ENCODE measurements at regions not wholly inside any gene's neighbourhood (a gene's known extent, or its start where the extent isn't known, plus 50 kb on each side); places are given as distances from the start of the nearest gene placed in this dataset.
A peak's percentile ranks its signal among the peaks of the same experiment; 100 is the strongest.

GRCh38 chrX:14193547-14193946, 163.9 kb upstream of the GEMIN8 start:
- TF ChIP-seq CTCF (conservative IDR thresholded peaks at IDR 0.05), result no peak
- no peak overlapping the region for H3K27ac ChIP-seq

GRCh38 chrX:14173873-14174272, 144.2 kb upstream of the GEMIN8 start:
- no peak for TF ChIP-seq CTCF (conservative IDR thresholded peaks at IDR 0.05)
- no peak overlapping the region for H3K27ac ChIP-seq

GRCh38 chrX:14164828-14165227, 135.1 kb upstream of the GEMIN8 start:
- no peak overlapping the region for H3K27ac ChIP-seq
- TF ChIP-seq CTCF (conservative IDR thresholded peaks at IDR 0.05), result no peak

- TF ChIP-seq CTCF (conservative IDR thresholded peaks at IDR 0.05), result no peak
- no peak overlapping the region for H3K27ac ChIP-seq
These were observed 95.8 kb upstream of the GEMIN8 start for GRCh38 chrX:14125462-14125861.

- H3K27ac ChIP-seq, result no peak overlapping the region
These were observed 94.9 kb upstream of the GEMIN8 start for GRCh38 chrX:14124562-14124961.

GRCh38 chrX:14095702-14096101, 66.0 kb upstream of the GEMIN8 start:
- no peak overlapping the region for H3K27ac ChIP-seq
- TF ChIP-seq CTCF (conservative IDR thresholded peaks at IDR 0.05), result peak; percentile 80

More at GRCh38 chrX:14124562-14124961, 94.9 kb upstream of the GEMIN8 start:
- TF ChIP-seq CTCF (conservative IDR thresholded peaks at IDR 0.05), result no peak

- no peak overlapping the region for H3K27ac ChIP-seq
- TF ChIP-seq CTCF (conservative IDR thresholded peaks at IDR 0.05), result no peak
These were observed 64.5 kb upstream of the GEMIN8 start for GRCh38 chrX:14094191-14094590.

GRCh38 chrX:14084466-14084865, 54.8 kb upstream of the GEMIN8 start:
- no peak overlapping the region for H3K27ac ChIP-seq
- no peak for TF ChIP-seq CTCF (conservative IDR thresholded peaks at IDR 0.05)

Measured in VCaP (cell line).